HEK293 (cell line): ENCODE measurements at regions not wholly inside any gene's neighbourhood (a gene's known extent, or its start where the extent isn't known, plus 50 kb on each side); places are given as distances from the start of the nearest gene placed in this dataset.

ENCODE experiments used
- GLI2 ChIP-seq: fragments of 450-650 bp; formaldehyde crosslinking; IDR thresholded peaks from 2 replicates; pipeline ENCODE4; 2017; ENCODE audit warnings: missing biosample characterization, missing genetic modification characterization, low read depth, borderline replicate concordance
- MEIS1 ChIP-seq: sonication (generic); formaldehyde crosslinking; IDR thresholded peaks from 2 replicates; pipeline ENCODE4 v1.8.1; 2022; ENCODE audit warnings: missing genetic modification reagents, mild to moderate bottlenecking, borderline replicate concordance
- MZF1 ChIP-seq: fragments of 450-650 bp; formaldehyde crosslinking; IDR thresholded peaks from 2 replicates; pipeline ENCODE4 v1.5.1; 2017; ENCODE audit warnings: missing biosample characterization, missing genetic modification characterization, borderline replicate concordance
- TCF7L2 ChIP-seq: IDR thresholded peaks from 2 replicates; pipeline ENCODE4 v1.6.1; 2011; ENCODE audit warnings: low read depth, mild to moderate bottlenecking, inconsistent platforms, low read length, moderate library complexity, borderline replicate concordance
- ZEB2 ChIP-seq: fragments of 450-650 bp; formaldehyde crosslinking; IDR thresholded peaks from 2 replicates; pipeline ENCODE4 v1.5.1; 2016; ENCODE audit warnings: missing biosample characterization, missing genetic modification characterization
- ZFP3 ChIP-seq: fragments of 450-650 bp; formaldehyde crosslinking; IDR thresholded peaks from 2 replicates; pipeline ENCODE4 v1.5.1; 2016; ENCODE audit warnings: low read depth, missing biosample characterization, missing genetic modification characterization
- ZNF2 ChIP-seq: fragments of 450-650 bp; formaldehyde crosslinking; IDR thresholded peaks from 2 replicates; pipeline ENCODE4 v1.5.1; 2016; ENCODE audit warnings: missing biosample characterization, missing genetic modification characterization
- ZNF248 ChIP-seq: fragments of 450-650 bp; formaldehyde crosslinking; IDR thresholded peaks from 2 replicates; pipeline ENCODE4 v1.5.1; 2017; ENCODE audit warnings: missing biosample characterization, missing genetic modification characterization
- ZNF416 ChIP-seq: fragments of 450-650 bp; formaldehyde crosslinking; IDR thresholded peaks from 2 replicates; pipeline ENCODE4 v1.5.1; 2016; ENCODE audit warnings: missing biosample characterization, missing genetic modification characterization
- ZNF521 ChIP-seq: fragments of 450-650 bp; formaldehyde crosslinking; IDR thresholded peaks from 2 replicates; pipeline ENCODE4 v1.5.1; 2017; ENCODE audit warnings: missing biosample characterization, mild to moderate bottlenecking, missing genetic modification characterization
- ZNF585B ChIP-seq: fragments of 450-650 bp; formaldehyde crosslinking; IDR thresholded peaks from 2 replicates; pipeline ENCODE4 v1.5.1; 2016; ENCODE audit warnings: missing biosample characterization, missing genetic modification characterization
- ZNF629 ChIP-seq: fragments of 450-650 bp; formaldehyde crosslinking; IDR thresholded peaks from 2 replicates; pipeline ENCODE4 v1.5.1; 2017; ENCODE audit warnings: missing biosample characterization, missing genetic modification characterization
- ZNF654 ChIP-seq: fragments of 450-650 bp; formaldehyde crosslinking; IDR thresholded peaks from 2 replicates; pipeline ENCODE4 v1.5.1; 2016; ENCODE audit warnings: low read depth, missing biosample characterization, missing genetic modification characterization
- TF ChIP-seq, protein P1 (sequence below): fragments of 450-650 bp; formaldehyde crosslinking; IDR thresholded peaks from 2 replicates; pipeline ENCODE4 v1.5.1; 2016; ENCODE audit warnings: missing biosample characterization, missing genetic modification characterization, borderline replicate concordance
- TF ChIP-seq, protein P2 (sequence below): fragments of 450-650 bp; formaldehyde crosslinking; IDR thresholded peaks from 2 replicates; pipeline ENCODE4 v1.5.1; 2016; ENCODE audit warnings: missing biosample characterization, missing genetic modification characterization
- TF ChIP-seq, protein P3 (sequence below): fragments of 450-650 bp; formaldehyde crosslinking; IDR thresholded peaks from 2 replicates; pipeline ENCODE4 v1.5.1; 2017; ENCODE audit warnings: missing biosample characterization, missing genetic modification characterization
- TF ChIP-seq, protein P4 (sequence below): fragments of 450-650 bp; formaldehyde crosslinking; IDR thresholded peaks from 2 replicates; pipeline ENCODE4 v1.5.1; 2016; ENCODE audit warnings: missing biosample characterization, missing genetic modification characterization
- TF ChIP-seq, protein P5 (sequence below): fragments of 450-650 bp; IDR thresholded peaks from 2 replicates; pipeline ENCODE4 v1.5.1; 2018; ENCODE audit warnings: missing biosample characterization, mild to moderate bottlenecking, missing genetic modification characterization
- TF ChIP-seq, protein P6 (sequence below): fragments of 450-650 bp; formaldehyde crosslinking; IDR thresholded peaks from 2 replicates; pipeline ENCODE4 v1.5.0; 2017; ENCODE audit warnings: missing biosample characterization, missing genetic modification characterization, borderline replicate concordance

DNA sequence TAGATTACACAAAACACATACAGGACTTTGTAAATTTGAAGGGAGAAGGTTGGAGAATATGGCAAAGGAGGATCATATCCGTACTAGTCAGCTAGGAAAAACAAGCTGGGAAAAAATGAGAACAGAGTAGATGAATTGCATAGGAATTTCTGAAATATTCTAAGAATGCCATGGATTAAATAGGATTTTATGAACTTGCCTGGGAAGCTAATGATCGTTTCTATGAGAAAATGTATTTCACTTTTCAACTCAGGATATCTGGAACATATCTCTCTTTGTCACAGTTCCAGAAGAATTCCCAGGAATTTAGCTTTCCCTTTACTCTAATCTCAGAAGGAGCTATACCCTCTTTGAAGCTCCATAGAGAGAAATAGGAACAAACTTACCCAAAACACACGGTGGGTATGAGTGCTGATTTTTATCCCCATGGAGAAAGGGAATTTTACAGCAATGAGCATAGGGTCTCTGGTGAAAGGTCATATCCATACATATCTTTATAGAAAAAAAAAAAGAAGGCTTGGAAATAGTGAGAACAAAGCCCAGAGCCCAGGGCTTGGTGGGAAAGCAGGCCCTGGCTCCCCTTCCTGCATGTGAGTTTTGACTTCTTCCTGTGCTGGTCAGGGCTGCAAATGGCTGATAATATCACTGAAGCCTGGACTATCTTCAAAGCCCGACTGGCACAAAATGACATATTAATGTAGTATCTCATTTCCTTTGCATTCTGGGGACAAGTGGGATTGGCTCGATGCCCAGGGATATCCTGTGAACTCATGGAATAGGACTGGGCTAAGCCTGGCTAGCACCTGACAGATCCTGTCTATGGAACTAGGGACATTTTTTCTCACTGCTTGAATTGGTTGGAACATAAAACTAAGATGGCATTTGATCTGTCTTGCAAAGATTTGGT lies 136.3 kb downstream of the AEBP2 start (continued):
- TF ChIP-seq, protein P1, sequence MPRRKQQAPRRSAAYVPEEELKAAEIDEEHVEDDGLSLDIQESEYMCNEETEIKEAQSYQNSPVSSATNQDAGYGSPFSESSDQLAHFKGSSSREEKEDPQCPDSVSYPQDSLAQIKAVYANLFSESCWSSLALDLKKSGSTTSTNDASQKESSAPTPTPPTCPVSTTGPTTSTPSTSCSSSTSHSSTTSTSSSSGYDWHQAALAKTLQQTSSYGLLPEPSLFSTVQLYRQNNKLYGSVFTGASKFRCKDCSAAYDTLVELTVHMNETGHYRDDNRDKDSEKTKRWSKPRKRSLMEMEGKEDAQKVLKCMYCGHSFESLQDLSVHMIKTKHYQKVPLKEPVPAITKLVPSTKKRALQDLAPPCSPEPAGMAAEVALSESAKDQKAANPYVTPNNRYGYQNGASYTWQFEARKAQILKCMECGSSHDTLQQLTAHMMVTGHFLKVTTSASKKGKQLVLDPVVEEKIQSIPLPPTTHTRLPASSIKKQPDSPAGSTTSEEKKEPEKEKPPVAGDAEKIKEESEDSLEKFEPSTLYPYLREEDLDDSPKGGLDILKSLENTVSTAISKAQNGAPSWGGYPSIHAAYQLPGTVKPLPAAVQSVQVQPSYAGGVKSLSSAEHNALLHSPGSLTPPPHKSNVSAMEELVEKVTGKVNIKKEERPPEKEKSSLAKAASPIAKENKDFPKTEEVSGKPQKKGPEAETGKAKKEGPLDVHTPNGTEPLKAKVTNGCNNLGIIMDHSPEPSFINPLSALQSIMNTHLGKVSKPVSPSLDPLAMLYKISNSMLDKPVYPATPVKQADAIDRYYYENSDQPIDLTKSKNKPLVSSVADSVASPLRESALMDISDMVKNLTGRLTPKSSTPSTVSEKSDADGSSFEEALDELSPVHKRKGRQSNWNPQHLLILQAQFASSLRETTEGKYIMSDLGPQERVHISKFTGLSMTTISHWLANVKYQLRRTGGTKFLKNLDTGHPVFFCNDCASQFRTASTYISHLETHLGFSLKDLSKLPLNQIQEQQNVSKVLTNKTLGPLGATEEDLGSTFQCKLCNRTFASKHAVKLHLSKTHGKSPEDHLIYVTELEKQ, result no peak
- TF ChIP-seq TCF7L2 (peak; percentile 63; the same call in 1 of the 2 replicates), ZEB2 (tag by site-specific recombination) (no peak), MZF1 (tag by site-specific recombination) (peak; percentile 36; the same call in 1 of the 2 replicates), ZNF654 (tag by site-specific recombination) (no peak), MEIS1 (CRISPR knock-in tag) (no peak), ZNF248 (tag by site-specific recombination) (no peak), ZFP3 (tag by site-specific recombination) (no peak), ZNF585B (tag by site-specific recombination) (no peak), ZNF416 (no peak), ZNF2 (no peak), GLI2 (tag by site-specific recombination) (no peak), ZNF521 (tag by site-specific recombination) (no peak), ZNF629 (tag by site-specific recombination) (no peak)
- TF ChIP-seq, protein P2, sequence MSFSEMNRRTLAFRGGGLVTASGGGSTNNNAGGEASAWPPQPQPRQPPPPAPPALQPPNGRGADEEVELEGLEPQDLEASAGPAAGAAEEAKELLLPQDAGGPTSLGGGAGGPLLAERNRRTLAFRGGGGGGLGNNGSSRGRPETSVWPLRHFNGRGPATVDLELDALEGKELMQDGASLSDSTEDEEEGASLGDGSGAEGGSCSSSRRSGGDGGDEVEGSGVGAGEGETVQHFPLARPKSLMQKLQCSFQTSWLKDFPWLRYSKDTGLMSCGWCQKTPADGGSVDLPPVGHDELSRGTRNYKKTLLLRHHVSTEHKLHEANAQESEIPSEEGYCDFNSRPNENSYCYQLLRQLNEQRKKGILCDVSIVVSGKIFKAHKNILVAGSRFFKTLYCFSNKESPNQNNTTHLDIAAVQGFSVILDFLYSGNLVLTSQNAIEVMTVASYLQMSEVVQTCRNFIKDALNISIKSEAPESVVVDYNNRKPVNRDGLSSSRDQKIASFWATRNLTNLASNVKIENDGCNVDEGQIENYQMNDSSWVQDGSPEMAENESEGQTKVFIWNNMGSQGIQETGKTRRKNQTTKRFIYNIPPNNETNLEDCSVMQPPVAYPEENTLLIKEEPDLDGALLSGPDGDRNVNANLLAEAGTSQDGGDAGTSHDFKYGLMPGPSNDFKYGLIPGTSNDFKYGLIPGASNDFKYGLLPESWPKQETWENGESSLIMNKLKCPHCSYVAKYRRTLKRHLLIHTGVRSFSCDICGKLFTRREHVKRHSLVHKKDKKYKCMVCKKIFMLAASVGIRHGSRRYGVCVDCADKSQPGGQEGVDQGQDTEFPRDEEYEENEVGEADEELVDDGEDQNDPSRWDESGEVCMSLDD (tag by site-specific recombination), result no peak
- TF ChIP-seq, protein P3, sequence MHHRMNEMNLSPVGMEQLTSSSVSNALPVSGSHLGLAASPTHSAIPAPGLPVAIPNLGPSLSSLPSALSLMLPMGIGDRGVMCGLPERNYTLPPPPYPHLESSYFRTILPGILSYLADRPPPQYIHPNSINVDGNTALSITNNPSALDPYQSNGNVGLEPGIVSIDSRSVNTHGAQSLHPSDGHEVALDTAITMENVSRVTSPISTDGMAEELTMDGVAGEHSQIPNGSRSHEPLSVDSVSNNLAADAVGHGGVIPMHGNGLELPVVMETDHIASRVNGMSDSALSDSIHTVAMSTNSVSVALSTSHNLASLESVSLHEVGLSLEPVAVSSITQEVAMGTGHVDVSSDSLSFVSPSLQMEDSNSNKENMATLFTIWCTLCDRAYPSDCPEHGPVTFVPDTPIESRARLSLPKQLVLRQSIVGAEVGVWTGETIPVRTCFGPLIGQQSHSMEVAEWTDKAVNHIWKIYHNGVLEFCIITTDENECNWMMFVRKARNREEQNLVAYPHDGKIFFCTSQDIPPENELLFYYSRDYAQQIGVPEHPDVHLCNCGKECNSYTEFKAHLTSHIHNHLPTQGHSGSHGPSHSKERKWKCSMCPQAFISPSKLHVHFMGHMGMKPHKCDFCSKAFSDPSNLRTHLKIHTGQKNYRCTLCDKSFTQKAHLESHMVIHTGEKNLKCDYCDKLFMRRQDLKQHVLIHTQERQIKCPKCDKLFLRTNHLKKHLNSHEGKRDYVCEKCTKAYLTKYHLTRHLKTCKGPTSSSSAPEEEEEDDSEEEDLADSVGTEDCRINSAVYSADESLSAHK (tag by site-specific recombination), result no peak
- TF ChIP-seq, protein P4, sequence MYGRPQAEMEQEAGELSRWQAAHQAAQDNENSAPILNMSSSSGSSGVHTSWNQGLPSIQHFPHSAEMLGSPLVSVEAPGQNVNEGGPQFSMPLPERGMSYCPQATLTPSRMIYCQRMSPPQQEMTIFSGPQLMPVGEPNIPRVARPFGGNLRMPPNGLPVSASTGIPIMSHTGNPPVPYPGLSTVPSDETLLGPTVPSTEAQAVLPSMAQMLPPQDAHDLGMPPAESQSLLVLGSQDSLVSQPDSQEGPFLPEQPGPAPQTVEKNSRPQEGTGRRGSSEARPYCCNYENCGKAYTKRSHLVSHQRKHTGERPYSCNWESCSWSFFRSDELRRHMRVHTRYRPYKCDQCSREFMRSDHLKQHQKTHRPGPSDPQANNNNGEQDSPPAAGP (tag by site-specific recombination), result no peak
- TF ChIP-seq, protein P5, sequence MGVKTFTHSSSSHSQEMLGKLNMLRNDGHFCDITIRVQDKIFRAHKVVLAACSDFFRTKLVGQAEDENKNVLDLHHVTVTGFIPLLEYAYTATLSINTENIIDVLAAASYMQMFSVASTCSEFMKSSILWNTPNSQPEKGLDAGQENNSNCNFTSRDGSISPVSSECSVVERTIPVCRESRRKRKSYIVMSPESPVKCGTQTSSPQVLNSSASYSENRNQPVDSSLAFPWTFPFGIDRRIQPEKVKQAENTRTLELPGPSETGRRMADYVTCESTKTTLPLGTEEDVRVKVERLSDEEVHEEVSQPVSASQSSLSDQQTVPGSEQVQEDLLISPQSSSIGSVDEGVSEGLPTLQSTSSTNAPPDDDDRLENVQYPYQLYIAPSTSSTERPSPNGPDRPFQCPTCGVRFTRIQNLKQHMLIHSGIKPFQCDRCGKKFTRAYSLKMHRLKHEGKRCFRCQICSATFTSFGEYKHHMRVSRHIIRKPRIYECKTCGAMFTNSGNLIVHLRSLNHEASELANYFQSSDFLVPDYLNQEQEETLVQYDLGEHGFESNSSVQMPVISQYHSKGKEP, result 0 out of 2 replicates have a peak, but pooled peaks have one; percentile 39
- TF ChIP-seq, protein P6, sequence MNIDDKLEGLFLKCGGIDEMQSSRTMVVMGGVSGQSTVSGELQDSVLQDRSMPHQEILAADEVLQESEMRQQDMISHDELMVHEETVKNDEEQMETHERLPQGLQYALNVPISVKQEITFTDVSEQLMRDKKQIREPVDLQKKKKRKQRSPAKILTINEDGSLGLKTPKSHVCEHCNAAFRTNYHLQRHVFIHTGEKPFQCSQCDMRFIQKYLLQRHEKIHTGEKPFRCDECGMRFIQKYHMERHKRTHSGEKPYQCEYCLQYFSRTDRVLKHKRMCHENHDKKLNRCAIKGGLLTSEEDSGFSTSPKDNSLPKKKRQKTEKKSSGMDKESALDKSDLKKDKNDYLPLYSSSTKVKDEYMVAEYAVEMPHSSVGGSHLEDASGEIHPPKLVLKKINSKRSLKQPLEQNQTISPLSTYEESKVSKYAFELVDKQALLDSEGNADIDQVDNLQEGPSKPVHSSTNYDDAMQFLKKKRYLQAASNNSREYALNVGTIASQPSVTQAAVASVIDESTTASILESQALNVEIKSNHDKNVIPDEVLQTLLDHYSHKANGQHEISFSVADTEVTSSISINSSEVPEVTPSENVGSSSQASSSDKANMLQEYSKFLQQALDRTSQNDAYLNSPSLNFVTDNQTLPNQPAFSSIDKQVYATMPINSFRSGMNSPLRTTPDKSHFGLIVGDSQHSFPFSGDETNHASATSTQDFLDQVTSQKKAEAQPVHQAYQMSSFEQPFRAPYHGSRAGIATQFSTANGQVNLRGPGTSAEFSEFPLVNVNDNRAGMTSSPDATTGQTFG (tag by site-specific recombination), result no peak
